NCI-H82 treated with DMSO at 0.1 percent for 48 hours (cell line): ENCODE measurements at regions not wholly inside any gene's neighbourhood (a gene's known extent, or its start where the extent isn't known, plus 50 kb on each side); places are given as distances from the start of the nearest gene placed in this dataset.

Experiments used
- DNase-seq: peaks from one replicate; lab custom pipeline; 2025; ENCODE audit not compliant: unreplicated experiment; lab: John Stamatoyannopoulos, UW

DNA sequence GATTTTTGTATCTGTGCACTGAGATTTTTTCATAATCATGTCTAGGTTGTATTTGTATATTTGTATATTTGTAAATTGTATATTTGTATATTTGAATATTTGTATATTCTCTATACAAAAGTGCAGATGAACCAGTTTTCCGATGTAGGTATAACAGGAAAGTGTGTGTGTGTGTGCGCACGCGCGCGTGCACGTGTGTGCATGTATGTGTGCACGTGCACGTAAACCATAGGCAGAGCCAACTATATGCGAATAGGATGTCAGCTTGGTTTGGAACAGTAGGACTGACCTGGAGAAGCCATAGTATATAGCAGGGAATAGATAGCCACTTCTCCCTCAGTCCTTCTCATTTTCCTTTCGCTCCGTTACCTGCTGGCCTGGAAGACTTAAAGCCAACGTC is 565.8 kb downstream of the XIRP2 start:
- no peak for DNase-seq

DNA sequence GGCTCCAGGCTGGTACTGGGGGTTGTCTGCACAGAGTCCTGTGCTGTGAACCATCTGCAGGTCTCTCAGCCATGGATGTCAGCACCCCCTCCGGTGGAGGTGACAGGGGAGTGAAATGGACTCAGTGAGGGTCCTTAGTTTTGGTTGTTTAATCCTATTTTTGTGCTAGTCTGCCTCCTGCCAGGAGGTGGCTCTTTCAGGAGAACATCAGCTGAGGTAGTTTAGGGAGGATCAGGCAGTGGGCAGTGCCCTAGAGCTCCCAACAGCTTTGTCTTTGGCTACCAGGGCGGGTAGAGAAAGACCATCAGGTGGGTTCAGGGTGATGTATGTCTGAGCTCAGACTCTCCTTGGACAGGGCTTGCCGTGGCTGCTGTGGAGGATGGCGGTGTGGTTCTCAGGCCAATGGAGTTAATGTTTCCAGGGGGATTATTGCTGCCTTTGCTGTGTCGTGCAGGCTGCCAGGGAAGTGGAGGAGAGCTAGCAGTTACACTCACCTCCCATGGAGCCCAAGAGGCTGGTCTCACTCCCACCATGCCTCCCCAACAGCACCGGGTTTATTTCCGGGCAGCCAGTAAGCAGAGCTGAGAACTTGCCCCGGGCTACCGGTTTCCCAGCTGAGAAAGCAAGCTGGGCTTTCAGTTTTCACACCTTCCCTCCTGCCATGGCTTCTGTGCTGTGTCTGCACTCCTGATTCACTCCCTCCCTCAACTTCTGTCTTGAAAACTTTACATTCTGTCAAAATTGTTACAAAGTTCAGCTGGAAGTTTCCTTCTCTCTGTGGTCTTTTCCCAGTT is 563.4 kb downstream of the XIRP2 start:
- DNase-seq: no peak

DNA sequence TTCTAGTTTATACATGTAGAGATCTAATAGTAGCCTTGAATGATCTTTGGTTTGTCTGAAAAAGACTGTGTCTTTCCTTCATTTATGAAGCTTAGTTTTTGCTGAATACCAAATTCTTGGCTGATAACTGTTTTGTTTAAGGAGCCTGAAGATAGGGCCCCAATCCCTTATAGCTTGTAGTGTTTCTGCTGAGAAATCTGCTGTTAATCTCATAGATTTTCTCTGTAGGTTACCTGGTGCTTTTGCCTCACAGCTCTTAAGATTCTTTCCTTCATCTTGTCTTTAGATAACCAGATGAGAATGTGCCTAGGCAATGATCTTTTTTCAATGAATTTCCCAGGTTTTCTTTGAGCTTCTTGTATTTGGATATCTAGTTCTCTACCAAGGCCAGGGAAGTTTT is 562.1 kb downstream of the XIRP2 start:
- DNase-seq: no peak

DNA sequence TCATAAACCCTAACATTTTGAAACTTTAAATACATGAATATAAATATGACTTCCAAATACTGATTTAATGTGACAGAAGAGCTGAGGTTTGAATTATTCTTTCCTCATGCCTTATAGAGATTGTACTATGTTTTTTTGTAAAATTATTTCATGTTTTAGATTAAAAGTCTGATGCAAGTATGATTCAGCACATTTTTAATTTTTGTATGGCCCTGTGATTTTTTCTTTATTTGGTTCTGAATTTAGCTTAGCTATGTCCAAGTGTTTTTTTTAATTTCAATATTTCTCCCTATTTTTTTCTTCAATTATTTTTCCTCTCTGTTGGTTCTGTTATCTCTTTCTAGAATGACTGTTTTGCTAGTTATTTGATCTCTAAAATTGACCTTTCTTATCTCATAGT is 552.1 kb downstream of the XIRP2 start:
- DNase-seq: no peak

DNA sequence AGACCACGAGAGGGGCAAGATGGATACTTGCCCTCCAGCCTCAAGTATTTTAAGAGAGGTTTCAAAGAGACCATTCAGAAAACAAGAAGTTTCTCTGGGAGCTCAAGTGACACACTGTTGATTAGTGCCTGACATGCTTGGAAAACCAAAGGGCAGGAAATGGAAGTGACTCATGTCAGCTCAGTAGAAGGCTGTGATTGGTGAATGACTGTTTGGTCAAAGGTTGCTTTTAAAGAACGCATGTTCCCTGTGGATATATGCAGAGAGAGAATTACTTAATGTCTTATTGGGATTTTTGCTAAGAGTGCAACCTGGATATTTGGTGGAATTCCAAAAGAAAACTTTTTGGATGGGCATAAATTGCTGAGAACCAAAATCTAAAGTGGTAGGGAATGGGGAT is 549.9 kb downstream of the XIRP2 start:
- DNase-seq: no peak

DNA sequence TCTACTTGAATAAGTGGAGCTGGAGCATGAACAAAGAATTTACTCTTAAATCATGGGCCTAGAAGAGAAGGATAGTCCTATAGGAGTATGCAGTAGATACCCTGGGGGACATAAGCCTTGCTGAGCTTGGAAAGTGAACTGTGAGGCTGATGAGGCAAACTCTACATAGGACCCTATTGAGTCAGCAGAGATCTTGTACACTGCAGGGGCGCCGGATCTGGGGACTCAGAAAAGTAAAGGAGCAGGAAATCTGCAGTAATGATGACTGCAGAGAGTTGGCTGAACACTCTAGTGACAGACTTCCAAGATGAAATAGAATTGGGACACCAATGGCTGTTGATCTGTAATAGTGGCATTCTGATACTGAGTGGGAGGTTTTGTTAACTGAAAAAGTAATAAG is 543.7 kb downstream of the XIRP2 start:
- DNase-seq: no peak

DNA sequence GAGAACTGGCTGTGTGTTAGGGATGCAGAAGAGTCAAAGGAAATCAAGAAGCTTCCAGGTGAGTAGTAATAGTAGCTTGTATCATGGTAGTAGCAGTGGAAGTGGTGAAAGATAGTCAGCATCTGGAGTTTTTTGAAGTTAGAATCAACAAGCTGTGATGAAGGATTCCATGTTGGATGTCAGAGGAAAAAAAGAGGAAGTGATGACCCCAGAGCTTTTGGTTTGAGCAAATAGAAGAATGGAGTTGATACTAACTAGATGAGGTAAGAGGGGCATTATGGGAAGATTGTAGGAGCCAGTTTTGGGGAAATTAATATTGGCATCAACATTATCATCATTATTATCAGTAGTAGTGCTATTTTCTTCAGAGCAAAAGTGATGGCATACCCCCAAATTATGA is 542.2 kb downstream of the XIRP2 start:
- no peak for DNase-seq

DNA sequence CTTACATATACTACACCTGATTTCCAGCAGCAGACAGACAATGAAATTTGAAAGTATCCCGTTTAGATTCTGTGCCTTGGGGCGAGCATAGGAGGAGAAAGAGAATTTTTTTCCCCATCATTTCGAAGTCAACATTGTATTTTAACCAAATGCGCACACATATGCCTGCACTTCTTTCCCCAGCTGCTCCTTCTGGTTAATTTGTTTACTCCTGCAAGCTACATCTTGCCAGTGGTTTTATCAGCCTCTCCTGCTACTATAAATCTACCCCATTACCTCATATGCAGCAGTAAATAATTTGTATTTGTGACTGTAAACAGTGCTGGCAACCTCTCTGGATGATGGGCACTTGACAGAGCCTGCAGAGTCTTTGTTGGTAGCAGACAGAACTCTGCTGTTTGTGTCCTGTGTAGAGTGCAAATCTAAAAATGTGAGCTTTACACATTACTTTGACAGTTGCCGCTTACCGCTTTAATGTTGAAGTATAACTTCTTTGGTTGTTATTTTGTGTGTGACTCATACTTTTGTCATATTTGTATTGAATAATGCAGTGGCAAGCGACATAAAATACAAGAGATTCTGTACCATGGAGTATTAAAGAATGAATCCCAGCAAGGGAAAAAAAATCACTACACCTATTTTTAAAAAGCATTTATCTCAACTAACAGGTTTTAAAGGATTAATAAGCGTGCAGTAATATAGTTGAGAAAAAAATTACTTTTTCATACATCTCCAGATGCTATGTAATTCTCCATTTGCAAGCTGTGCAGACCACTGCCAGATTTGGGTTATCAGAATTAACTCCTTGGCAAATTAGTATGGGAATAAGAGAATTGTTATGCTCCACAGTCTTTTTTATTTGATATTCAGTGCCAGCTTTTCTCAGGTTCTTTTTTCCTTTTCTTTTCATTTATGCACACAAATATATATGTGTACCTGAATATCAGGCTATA is 536.8 kb downstream of the XIRP2 start:
- DNase-seq: no peak

DNA sequence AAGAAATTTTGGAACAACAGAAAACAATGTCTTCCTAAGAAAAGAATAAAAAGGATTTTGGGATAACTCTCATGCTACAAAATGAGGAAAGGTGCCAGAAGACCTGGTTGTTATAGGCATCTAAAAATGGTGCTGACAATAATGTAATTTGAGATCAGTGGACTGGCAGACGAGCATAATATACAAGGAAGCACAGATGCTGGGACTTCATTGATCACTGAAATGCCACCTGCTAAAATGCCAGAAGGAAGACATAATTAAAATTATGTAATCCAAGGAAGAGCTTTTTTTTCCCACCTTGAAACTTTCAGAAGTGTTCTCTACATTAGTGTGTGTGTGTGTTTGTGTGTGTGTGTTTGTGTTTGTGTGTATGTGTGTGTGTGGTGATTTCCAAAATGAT is 535.9 kb downstream of the XIRP2 start:
- no peak for DNase-seq

DNA sequence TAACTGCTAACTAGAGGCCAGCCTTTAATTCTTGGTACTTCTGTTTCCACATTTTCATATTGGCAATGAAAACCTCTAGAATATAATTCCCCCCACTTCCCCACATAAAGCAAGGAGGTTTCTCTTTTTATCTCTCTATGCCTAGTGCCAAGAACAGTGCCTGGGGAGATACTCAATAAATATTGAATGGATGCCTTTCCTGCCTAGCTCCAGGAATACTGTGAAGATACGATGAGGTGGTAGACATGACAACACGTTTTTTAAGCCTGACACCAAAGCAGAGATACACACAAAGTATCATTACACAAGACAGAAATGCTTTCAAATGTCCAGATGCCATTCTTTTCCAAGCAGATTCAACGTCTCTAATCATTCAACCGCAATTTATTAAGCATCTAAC is 535.5 kb downstream of the XIRP2 start:
- no peak for DNase-seq

DNA sequence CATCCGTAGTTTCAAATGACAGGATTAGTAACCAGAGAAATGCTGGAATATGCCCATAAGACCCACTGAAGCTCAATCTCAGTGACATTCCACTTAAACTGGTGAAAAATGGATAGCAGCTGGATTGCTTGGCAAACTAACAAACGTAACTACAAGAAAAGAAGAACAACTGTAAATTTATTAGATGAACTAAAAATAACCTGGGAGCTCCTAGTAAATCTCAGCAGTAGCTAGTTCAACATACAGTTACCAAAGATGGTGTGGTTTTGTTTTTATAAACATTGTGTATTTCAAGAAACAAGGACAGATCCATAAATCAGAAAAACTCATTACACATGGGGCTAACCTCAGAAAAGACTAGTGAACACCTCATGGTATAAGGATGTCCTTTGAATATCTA is 531.9 kb downstream of the XIRP2 start:
- no peak for DNase-seq

DNA sequence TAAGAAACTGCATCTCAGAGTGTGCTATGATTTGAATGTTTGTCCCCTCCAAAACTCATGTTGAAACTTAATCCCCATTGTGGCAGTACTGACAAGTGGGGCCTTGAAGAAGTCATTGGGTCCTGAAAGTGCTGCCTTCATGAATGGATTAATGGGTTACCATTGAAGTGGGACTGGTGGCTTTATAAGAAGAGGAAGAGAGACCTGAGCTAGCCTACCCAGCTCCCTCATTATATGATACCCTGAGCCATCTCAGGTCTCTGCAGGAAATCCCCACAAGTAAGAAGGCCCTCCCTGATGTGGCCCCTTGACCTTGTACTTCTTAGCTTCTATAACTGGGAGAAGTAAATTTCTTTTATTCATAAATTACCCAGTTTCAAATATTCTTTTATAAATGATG is 526.8 kb downstream of the XIRP2 start:
- DNase-seq: no peak

DNA sequence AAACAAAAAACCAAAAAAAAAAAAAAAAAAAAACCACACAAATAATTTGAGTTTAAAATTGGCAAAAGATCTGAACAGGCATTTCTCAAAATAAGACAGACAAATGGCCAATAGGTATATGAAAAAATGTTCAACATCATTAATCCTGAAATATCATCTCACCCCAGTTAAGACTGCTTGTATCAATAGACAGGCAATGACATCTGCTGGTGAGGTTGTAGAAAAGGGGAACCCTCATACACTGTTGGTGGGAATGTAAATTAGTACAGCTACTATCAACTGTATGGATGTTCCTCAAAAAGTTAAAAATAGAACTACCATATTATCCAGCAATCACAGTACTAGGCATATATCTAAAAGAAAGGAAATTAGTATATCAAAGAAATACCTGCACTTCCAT is 523.1 kb downstream of the XIRP2 start:
- DNase-seq: no peak

DNA sequence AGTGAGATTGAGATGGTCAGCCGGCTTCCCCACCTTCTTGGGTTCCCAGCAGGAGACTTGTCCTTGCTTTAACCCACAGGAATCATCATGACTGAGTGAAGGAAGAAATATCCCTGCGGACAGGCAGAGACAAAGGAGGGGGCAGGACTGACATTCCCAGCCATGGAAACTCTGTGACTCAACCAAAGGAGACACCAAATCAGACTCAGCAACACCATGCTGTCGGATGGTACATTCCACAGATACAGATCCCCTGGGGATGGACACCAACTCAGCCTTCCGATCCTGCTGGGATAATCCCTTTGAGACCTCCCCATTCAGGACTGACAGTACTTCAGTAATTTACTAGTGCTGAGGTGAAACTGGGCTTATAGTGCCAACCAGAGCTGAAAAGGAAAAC is 518.3 kb downstream of the XIRP2 start:
- DNase-seq: no peak

DNA sequence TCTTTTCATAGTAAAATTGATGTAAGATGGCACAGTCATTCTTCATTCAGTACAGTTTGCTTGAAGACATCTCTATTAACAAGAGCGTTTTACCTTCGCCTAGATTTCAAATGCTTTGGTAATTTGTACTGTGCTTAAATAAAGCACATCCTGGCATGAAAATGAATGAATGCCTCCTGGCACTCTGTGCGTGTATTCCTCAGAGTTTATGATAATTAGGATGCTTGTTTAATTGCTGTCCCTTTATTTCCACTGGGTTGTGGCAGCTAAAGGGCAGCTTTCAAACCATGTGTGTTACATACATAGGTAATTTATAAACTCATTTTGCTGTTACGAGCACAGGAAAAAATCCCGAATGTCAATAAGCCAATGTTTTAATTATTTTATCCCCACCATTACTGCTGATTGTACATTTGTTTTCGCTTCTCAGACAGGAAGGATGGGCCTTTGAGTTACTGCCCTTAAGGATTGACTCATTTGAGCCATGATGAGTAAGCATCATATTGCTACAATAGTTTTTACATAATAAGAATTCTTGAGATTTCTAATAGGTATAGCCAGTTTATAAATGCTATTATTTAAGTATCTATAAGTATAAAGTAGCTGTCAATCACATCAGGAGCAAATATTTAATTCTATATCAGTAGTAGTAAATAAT is 516.5 kb downstream of the XIRP2 start:
- DNase-seq: no peak

DNA sequence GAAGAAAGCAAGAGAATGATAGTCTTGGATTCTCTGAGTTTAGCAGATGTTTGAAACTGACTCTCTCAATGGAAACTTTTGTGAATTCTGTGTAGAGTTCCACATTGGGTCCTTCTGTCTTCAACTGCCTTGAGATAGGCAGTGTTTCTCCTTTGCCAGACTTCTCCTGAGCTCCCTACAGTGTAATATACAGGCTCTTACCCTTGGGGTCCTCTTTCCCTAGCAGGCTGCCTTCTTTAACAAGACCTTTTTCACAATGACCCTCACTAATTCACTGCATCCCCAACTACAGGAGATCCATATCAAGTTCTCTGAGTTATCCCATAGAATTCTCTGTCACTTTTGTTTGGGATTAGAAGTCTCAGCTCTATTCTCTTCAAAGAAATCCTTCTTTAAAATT is 513.0 kb downstream of the XIRP2 start:
- DNase-seq: no peak

DNA sequence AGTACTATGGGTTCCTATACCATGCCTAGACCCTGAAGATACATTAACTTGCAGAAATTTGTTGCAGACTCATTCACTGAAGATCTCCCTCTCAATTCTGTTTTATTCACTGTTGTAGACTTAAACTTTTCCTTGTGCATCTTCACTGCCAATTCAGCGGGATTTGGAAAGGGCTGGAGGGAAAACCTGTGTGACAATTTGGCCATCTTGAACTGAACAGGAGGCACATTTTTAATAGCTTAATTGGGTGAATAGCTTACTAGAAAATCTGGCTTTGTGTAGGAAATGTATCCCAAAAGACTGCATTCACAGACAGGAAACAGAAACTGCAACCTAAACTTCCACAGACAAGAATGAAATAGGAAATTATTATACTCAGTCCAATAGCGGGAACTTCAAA is 512.3 kb downstream of the XIRP2 start:
- no peak for DNase-seq

DNA sequence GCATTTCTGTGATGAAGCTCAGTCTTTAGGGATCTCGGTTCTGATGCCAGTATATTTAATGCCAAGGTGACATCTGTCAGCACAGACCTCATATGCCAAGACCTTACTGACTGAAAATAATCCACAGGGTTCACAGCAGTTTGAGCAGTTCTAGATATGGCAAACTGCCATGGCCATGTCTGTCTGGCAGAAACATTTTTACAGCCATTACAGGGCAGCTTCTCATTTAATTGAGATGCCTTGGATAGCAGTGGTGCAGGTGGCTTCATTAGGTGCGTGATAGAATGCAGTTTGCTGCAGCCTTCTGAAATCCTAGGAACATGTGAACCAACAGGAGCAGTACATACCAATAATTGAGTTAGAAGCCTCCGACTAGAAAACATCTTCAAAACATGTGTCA is 510.6 kb downstream of the XIRP2 start:
- no peak for DNase-seq

DNA sequence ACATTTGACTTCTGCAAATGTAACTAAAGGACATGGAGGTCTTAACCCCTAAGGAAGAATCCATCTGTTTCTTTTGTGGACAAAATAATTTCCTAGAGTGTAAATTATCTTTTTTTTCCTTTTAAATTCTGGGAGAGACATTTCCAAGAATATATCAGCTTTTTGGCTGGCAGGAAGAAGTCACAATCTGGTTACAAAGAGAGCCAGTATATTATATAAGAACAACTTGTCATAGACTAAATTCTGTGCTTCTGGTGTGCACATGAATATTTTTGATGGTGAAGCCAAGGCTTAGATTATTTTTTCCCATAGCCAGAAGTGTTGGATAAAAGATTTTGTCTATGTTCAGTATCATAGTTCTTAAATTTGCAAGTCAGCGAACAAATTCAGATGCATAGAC is 500.6 kb downstream of the XIRP2 start:
- DNase-seq: no peak

DNA sequence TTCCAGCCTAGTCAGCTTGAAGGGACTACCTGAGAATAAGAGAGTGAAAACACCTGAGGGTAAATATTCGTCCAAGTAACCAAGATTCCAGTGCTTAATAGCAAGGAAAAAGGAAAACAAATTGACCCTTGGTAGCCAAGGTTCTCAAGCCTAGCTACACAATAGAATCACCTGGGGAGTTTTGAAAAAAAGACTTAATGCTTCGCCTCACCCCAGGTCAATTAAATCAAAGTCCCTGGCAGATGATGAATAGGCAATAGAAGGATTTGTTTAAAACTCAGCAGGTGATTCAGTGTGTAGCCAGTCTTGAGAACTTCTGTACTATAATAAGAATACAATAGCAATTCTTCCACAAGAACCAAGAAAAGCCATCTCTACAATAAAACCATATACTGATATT is 500.2 kb downstream of the XIRP2 start:
- no peak for DNase-seq

DNA sequence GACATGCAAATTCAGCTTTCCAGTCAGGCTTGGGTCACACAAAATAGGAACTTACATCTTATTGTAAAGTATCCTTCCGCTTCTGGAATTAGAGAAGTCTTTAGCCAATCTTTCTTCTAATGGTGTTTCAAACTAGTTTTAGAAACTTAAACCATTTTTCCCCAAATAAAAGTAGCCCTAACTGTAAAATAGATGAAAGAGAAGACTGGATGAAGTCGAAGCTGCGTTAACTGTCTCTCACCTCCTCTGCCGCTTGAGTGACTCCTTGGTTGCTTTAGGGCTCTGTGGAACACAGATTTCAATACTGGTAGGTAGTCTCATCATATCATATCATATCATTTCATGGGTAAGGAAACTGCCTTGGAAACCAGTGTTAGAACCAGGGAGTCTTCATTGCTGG is 498.4 kb downstream of the XIRP2 start:
- DNase-seq: peak; percentile 21
